H9 (cell line): ENCODE measurements at regions not wholly inside any gene's neighbourhood (a gene's known extent, or its start where the extent isn't known, plus 50 kb on each side); places are given as distances from the start of the nearest gene placed in this dataset.

ENCODE experiments used
- DNase-seq: peaks from one replicate; pipeline ENCODE4 v3.0.0-alpha.2; 2017
- H2AFZ ChIP-seq: one replicate; pipeline ENCODE4 v1.6.1; 2013; ENCODE audit warnings: mild to moderate bottlenecking, low read length, control low read depth, moderate library complexity
- H2AK5ac ChIP-seq: 2 replicates; pipeline ENCODE4 v1.6.1; 2013; ENCODE audit warnings: low read length, control low read depth, mixed read lengths; ENCODE audit not compliant: insufficient read length
- H2BK120ac ChIP-seq: one replicate; pipeline ENCODE4 v1.6.1; 2013; ENCODE audit warnings: low read depth, mild to moderate bottlenecking, low read length, control low read depth, inconsistent platforms; ENCODE audit not compliant: poor library complexity, severe bottlenecking
- H2BK12ac ChIP-seq: 2 replicates; pipeline ENCODE4 v1.6.1; 2013; ENCODE audit warnings: low read length, control low read depth, mixed read lengths, low read depth; ENCODE audit not compliant: insufficient read length
- H2BK15ac ChIP-seq: 2 replicates; pipeline ENCODE4 v1.6.1; 2013; ENCODE audit warnings: low read depth, low read length, control low read depth
- H2BK20ac ChIP-seq: one replicate; pipeline ENCODE4 v1.6.1; 2013; ENCODE audit warnings: low read depth, mild to moderate bottlenecking, low read length, control low read depth, inconsistent platforms; ENCODE audit not compliant: poor library complexity, severe bottlenecking
- H2BK5ac ChIP-seq: 2 replicates; pipeline ENCODE4 v1.6.1; 2013; ENCODE audit warnings: low read length, control low read depth, mixed read lengths; ENCODE audit not compliant: insufficient read length
- H3K14ac ChIP-seq: 2 replicates; pipeline ENCODE4 v1.6.1; 2013; ENCODE audit warnings: low read length, control low read depth; ENCODE audit not compliant: insufficient read depth
- H3K18ac ChIP-seq: 2 replicates; pipeline ENCODE4 v1.6.1; 2013; ENCODE audit warnings: low read depth, mild to moderate bottlenecking, mixed read lengths, low read length, control low read depth; ENCODE audit not compliant: insufficient read length
- H3K23ac ChIP-seq: 2 replicates; pipeline ENCODE4 v1.6.1; 2013; ENCODE audit warnings: low read length, control low read depth, mixed read lengths, low read depth; ENCODE audit not compliant: insufficient read length
- H3K23me2 ChIP-seq: 2 replicates; pipeline ENCODE4 v1.6.1; 2013; ENCODE audit warnings: low read depth, mild to moderate bottlenecking, mixed read lengths, low read length, control low read depth; ENCODE audit not compliant: insufficient read length, poor library complexity, severe bottlenecking
- H3K27ac ChIP-seq: 2 replicates; pipeline ENCODE4 v1.5.1; 2013; ENCODE audit warnings: low read length, control low read depth, mixed read lengths, low read depth; ENCODE audit not compliant: insufficient read length
- H3K27me3 ChIP-seq: 2 replicates; pipeline ENCODE4 v1.6.1; 2013; ENCODE audit warnings: low read length, control low read depth, inconsistent platforms; ENCODE audit not compliant: insufficient read depth
- H3K4ac ChIP-seq: 2 replicates; pipeline ENCODE4 v1.6.1; 2013; ENCODE audit warnings: low read depth, mild to moderate bottlenecking, control low read depth, inconsistent platforms, low read length, moderate library complexity
- H3K4me1 ChIP-seq: 2 replicates; pipeline ENCODE4 v1.6.1; 2013; ENCODE audit warnings: low read length, control low read depth, inconsistent platforms; ENCODE audit not compliant: insufficient read depth
- H3K4me2 ChIP-seq: 2 replicates; pipeline ENCODE4 v1.6.1; 2013; ENCODE audit warnings: low read length, control low read depth, mixed read lengths; ENCODE audit not compliant: insufficient read length, insufficient read depth
- H3K56ac ChIP-seq: 2 replicates; pipeline ENCODE4 v1.6.1; 2013; ENCODE audit warnings: low read depth, mild to moderate bottlenecking, mixed read lengths, low read length, control low read depth; ENCODE audit not compliant: insufficient read length
- H3K79me1 ChIP-seq: 2 replicates; pipeline ENCODE4 v1.6.1; 2013; ENCODE audit warnings: low read depth, mild to moderate bottlenecking, moderate library complexity, low read length, control low read depth, inconsistent platforms; ENCODE audit not compliant: insufficient read depth, poor library complexity, severe bottlenecking
- H3K79me2 ChIP-seq: 2 replicates; pipeline ENCODE4 v1.6.1; 2013; ENCODE audit warnings: low read length, control low read depth, inconsistent platforms; ENCODE audit not compliant: insufficient read depth
- H3K9ac ChIP-seq: 2 replicates; pipeline ENCODE4 v1.6.1; 2013; ENCODE audit warnings: low read length, control low read depth, mixed read lengths; ENCODE audit not compliant: insufficient read length; ENCODE audit errors: extremely low read depth
- H3K9me3 ChIP-seq: one replicate; pipeline ENCODE4 v1.6.1; 2013; ENCODE audit warnings: low read depth, low read length, inconsistent platforms; ENCODE audit not compliant: control insufficient read depth
- H3T11ph ChIP-seq: one replicate; pipeline ENCODE4 v1.6.1; 2013; ENCODE audit warnings: mild to moderate bottlenecking, low read length, control low read depth, inconsistent platforms
- H4K20me1 ChIP-seq: one replicate; pipeline ENCODE4 v1.6.1; 2013; ENCODE audit not compliant: control insufficient read depth, insufficient read length, insufficient read depth
- H4K5ac ChIP-seq: 2 replicates; pipeline ENCODE4 v1.6.1; 2013; ENCODE audit warnings: low read depth, mild to moderate bottlenecking, mixed read lengths, low read length, control low read depth; ENCODE audit not compliant: insufficient read length
- H4K8ac ChIP-seq: replicated peaks from 2 replicates; pipeline ENCODE4 v1.6.1; 2013; ENCODE audit warnings: low read length, control low read depth, mixed read lengths, low read depth; ENCODE audit not compliant: insufficient read length
- H4K91ac ChIP-seq: 2 replicates; pipeline ENCODE4 v1.6.1; 2013; ENCODE audit warnings: low read depth, mild to moderate bottlenecking, moderate library complexity, mixed read lengths, low read length, control low read depth; ENCODE audit not compliant: insufficient read length
- H3K27ac Mint-ChIP-seq, 3 experiments: 2 replicates in 2 of 3; 3 replicates in 1 of 3; pipeline ENCODE4 v1.8.0; 2020 to 2021; ENCODE audit warnings: mixed read lengths in 3 of 3, mild to moderate bottlenecking in 1 of 3, moderate library complexity in 1 of 3
- H3K27me3 Mint-ChIP-seq: 2 replicates; pipeline ENCODE4 v1.8.0; 2021; ENCODE audit warnings: low read depth, mild to moderate bottlenecking, moderate library complexity, mixed read lengths
- H3K36me3 Mint-ChIP-seq, 3 experiments: 2 replicates in 2 of 3; 3 replicates in 1 of 3; pipeline ENCODE4 v1.8.0; 2020 to 2021; ENCODE audit warnings: low read depth in 3 of 3, mixed read lengths in 3 of 3; ENCODE audit not compliant: insufficient read depth in 1 of 3
- H3K4me1 Mint-ChIP-seq, 2 experiments: 2 replicates each; pipeline ENCODE4 v1.8.0; 2020; ENCODE audit warnings: mixed read lengths in 2 of 2
- H3K4me3 Mint-ChIP-seq, 2 experiments: 2 replicates in 1 of 2; 3 replicates in 1 of 2; pipeline ENCODE4 v1.8.0; 2020 to 2021; ENCODE audit warnings: mild to moderate bottlenecking in 2 of 2, mixed read lengths in 2 of 2, moderate library complexity in 1 of 2
- H3K9me3 Mint-ChIP-seq, 2 experiments: 2 replicates in 1 of 2; 3 replicates in 1 of 2; pipeline ENCODE4 v1.8.0; 2020; ENCODE audit warnings: mild to moderate bottlenecking in 2 of 2, mixed read lengths in 2 of 2, moderate library complexity in 1 of 2
- WGBS: extraction: QIAGEN DNeasy Blood & Tissue Kit; methylation state at CpG from one replicate; pipeline ENCODE4 v1.1.7; 2013; ENCODE audit warnings: missing lambda C conversion rate, low lambda C conversion rate, mixed read lengths; ENCODE audit not compliant: insufficient read length; ENCODE audit errors: extremely low coverage; 5-methylcytosine and 5-hydroxymethylcytosine counted together
- TF ChIP-seq, protein P1 (sequence below): fragments of 200-600 bp; sonication (generic); conservative IDR thresholded peaks from 3 replicates; pipeline ENCODE4 v1.8.0; 2021; ENCODE audit warnings: antibody characterized with exemption, mild to moderate bottlenecking

DNA sequence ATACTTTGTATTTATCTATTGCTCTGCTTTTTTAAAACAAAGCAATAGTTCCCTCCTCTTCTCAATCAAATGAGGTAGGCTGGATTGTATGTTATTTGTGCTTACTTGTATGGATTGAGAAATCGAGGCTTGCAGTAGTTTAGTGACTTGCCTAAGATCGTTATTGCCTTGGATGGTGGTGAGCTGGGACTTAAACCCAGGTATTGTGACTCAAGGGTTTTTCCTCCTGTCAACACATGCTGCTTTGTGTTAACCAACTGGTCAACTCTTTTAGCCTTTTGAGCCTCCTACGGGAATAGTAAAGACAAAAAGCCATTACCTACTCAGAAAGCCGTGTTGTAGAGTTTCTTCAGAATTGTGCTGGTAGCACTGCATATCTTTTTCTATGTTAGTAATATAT, 95.2 kb upstream of the THUMPD2 start:
- H4K8ac ChIP-seq, result no peak overlapping the region
- H3K9me3 Mint-ChIP-seq, result peaks cover 3% of the 10 kb centered on the region in 2 experiments; a peak in 3 of 5 replicates
- H3K79me1 ChIP-seq, result no peaks in the 10 kb centered on the region
- no peak overlapping the region for H4K5ac ChIP-seq
- no peak overlapping the region for H2BK5ac ChIP-seq
- H3K27ac ChIP-seq, result no peak overlapping the region
- peaks cover 0 to 2% (median 0%) of the 10 kb centered on the region in 3 experiments; a peak in 1 of 7 replicates for H3K36me3 Mint-ChIP-seq
- H3K23ac ChIP-seq, result no peak overlapping the region
- no peak overlapping the region for H3K4me3 Mint-ChIP-seq
- no peaks in the 10 kb centered on the region for H3K27me3 ChIP-seq
- no peak overlapping the region for H3K4ac ChIP-seq
- H2BK20ac ChIP-seq, result no peak overlapping the region
- no peaks in the 10 kb centered on the region for H3K4me1 Mint-ChIP-seq
- no peaks in the 10 kb centered on the region for H3K27me3 Mint-ChIP-seq
- H3K23me2 ChIP-seq, result no peaks in the 10 kb centered on the region
- no peaks in the 10 kb centered on the region for H4K20me1 ChIP-seq
- H4K91ac ChIP-seq, result no peak overlapping the region
- H2BK15ac ChIP-seq, result no peak overlapping the region
- H3K27ac Mint-ChIP-seq, result no peak overlapping the region
- no peak overlapping the region for H3K56ac ChIP-seq
- no peak overlapping the region for H2BK120ac ChIP-seq
- DNase-seq, result no peak
- no peaks in the 10 kb centered on the region for H3K4me1 ChIP-seq
- no CpG with 5 or more reads among the region's 4 CpGs for WGBS
- H3K18ac ChIP-seq, result no peak overlapping the region
- no peak overlapping the region for H2AK5ac ChIP-seq
- H2BK12ac ChIP-seq, result no peak overlapping the region
- no peak overlapping the region for H3K4me2 ChIP-seq
- no peaks in the 10 kb centered on the region for H3K9me3 ChIP-seq
- no peaks in the 10 kb centered on the region for H3K79me2 ChIP-seq
- no peak overlapping the region for H2AFZ ChIP-seq
- TF ChIP-seq, protein P1, sequence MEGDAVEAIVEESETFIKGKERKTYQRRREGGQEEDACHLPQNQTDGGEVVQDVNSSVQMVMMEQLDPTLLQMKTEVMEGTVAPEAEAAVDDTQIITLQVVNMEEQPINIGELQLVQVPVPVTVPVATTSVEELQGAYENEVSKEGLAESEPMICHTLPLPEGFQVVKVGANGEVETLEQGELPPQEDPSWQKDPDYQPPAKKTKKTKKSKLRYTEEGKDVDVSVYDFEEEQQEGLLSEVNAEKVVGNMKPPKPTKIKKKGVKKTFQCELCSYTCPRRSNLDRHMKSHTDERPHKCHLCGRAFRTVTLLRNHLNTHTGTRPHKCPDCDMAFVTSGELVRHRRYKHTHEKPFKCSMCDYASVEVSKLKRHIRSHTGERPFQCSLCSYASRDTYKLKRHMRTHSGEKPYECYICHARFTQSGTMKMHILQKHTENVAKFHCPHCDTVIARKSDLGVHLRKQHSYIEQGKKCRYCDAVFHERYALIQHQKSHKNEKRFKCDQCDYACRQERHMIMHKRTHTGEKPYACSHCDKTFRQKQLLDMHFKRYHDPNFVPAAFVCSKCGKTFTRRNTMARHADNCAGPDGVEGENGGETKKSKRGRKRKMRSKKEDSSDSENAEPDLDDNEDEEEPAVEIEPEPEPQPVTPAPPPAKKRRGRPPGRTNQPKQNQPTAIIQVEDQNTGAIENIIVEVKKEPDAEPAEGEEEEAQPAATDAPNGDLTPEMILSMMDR, result no peak
- H3K9ac ChIP-seq, result no peak overlapping the region
- no peak overlapping the region for H3K14ac ChIP-seq
- H3T11ph ChIP-seq, result no peak overlapping the region
